ENCODE measurements at regions not wholly inside any gene's neighbourhood (a gene's known extent, or its start where the extent isn't known, plus 50 kb on each side); places are given as distances from the start of the nearest gene placed in this dataset.
A peak's percentile ranks its signal among the peaks of the same experiment; 100 is the strongest.

- TF ChIP-seq JDP2 (CRISPR knock-in tag; IDR thresholded peaks at IDR 0.05; ENCODE audit: borderline replicate concordance) (no peak), TFE3 (CRISPR knock-in tag; IDR thresholded peaks at IDR 0.05) (no peak), PBX3 (CRISPR knock-in tag; IDR thresholded peaks at IDR 0.05; ENCODE audit: borderline replicate concordance) (no peak), PCBP2 (optimal IDR thresholded peaks at IDR 0.05; ENCODE audit: low read depth, low read length, poor library complexity, severe bottlenecking) (no peak), SP140L (CRISPR knock-in tag; IDR thresholded peaks at IDR 0.05; ENCODE audit: borderline replicate concordance) (no peak), GZF1 (CRISPR knock-in tag; IDR thresholded peaks at IDR 0.05) (no peak), MAFK (conservative IDR thresholded peaks at IDR 0.05 in 1 of 2, IDR thresholded peaks at IDR 0.05 in 1 of 2; ENCODE audit: low read length in 2 of 2) (no peak), HMGXB4 (CRISPR knock-in tag; IDR thresholded peaks at IDR 0.05; ENCODE audit: borderline replicate concordance in 1 of 2, low read depth in 1 of 2) (no peak)
These were observed 166.1 kb downstream of the MRPS30 start (continued) for GRCh38 chr5:44974813-44975212.

- H3K27ac ChIP-seq (ENCODE audit: extremely low read length, insufficient read depth, low read length), result no peak overlapping the region
- in situ Hi-C loops (cut with HindIII; ENCODE audit: extremely low pct_ligation_motif_present, low pct_unique_long_range_greater_than_20kb), result no loop called here
- no peaks in the 10 kb centered on the region for H3K79me2 ChIP-seq (ENCODE audit: insufficient read depth, low read length)
- peaks cover 88% of the 10 kb centered on the region for H3K9me3 ChIP-seq (ENCODE audit: low read length)
- intact Hi-C loops (cut with micrococcal nuclease; ENCODE audit: unreplicated experiment), result no loop called here
- H3K27me3 ChIP-seq (ENCODE audit: control insufficient read depth in 1 of 2, insufficient read depth in 2 of 2, low read length in 2 of 2), result no peaks in the 10 kb centered on the region; a peak in 1 of 5 replicates
- no peak overlapping the region for H3K4me2 ChIP-seq (ENCODE audit: low read depth, low read length)
- H4K20me1 ChIP-seq (ENCODE audit: insufficient read depth, low read length), result no peaks in the 10 kb centered on the region
- DNase-seq (ENCODE audit: low spot score) (no peak), FAIRE-seq (no peak), ATAC-seq (no peak)
- peak; percentile 91 for TF ChIP-seq CREB1 (IDR thresholded peaks at IDR 0.05)
- no peak for TF ChIP-seq CREB1 (CRISPR knock-in tag; IDR thresholded peaks at IDR 0.05)
- TF ChIP-seq ZNF713 (CRISPR knock-in tag; IDR thresholded peaks at IDR 0.05), result no peak
- no peak for TF ChIP-seq SNAPC2 (CRISPR knock-in tag; IDR thresholded peaks at IDR 0.05)
- TF ChIP-seq SPEN (CRISPR knock-in tag; IDR thresholded peaks at IDR 0.05; ENCODE audit: low read depth), result no peak
- no peak for TF ChIP-seq TFDP2 (CRISPR knock-in tag; IDR thresholded peaks at IDR 0.05)
- no peak for TF ChIP-seq DBP (CRISPR knock-in tag; IDR thresholded peaks at IDR 0.05; ENCODE audit: not compliant biosample characterization)
- TF ChIP-seq ATF7 (IDR thresholded peaks at IDR 0.05), result peak; percentile 98
- no peak for TF ChIP-seq ATF7 (CRISPR knock-in tag; IDR thresholded peaks at IDR 0.05)
- TF ChIP-seq ZNF350 (CRISPR knock-in tag; IDR thresholded peaks at IDR 0.05; ENCODE audit: borderline replicate concordance, low read depth), result no peak
- H3K4me1 ChIP-seq (ENCODE audit: insufficient read depth, low read length), result no peaks in the 10 kb centered on the region
- ChIA-PET CTCF (ENCODE audit: low intra/inter-chr PET ratio, low total read pairs) (no interaction called here), POLR2A (no interaction called here)
- WGBS (ENCODE audit: low lambda C conversion rate), result 3% methylated on average over 3 of the region's 3 CpGs
- BruUV-seq (replicated peaks), result no TSS peak
- no peaks in the 10 kb centered on the region for H3K36me3 ChIP-seq (replicated peaks in 1 of 2; ENCODE audit: control insufficient read depth in 1 of 2, insufficient read depth in 2 of 2, low read length in 2 of 2)
- no peak overlapping the region for H3K9ac ChIP-seq (ENCODE audit: insufficient read depth, low read depth, low read length)
- H2AFZ ChIP-seq (ENCODE audit: low read length), result no peak overlapping the region
- H3K4me3 ChIP-seq (replicated peaks in 1 of 3; ENCODE audit: insufficient read depth in 1 of 3, low read depth in 2 of 3, low read length in 3 of 3), result no peak overlapping the region
These were observed 173.0 kb downstream of the MRPS30 start for GRCh38 chr5:44981708-44982107.
